GM23338 (cell line): ENCODE measurements at regions not wholly inside any gene's neighbourhood (a gene's known extent, or its start where the extent isn't known, plus 50 kb on each side); places are given as distances from the start of the nearest gene placed in this dataset.
A peak's percentile ranks its signal among the peaks of the same experiment; 100 is the strongest.

Source experiments
- ATAC-seq: fragments of 200-7000 bp; cut with Tn5 transposase; 3 replicates; pipeline ENCODE4 v1.9.1; 2020
- DNase-seq: peaks from one replicate; pipeline ENCODE4 v3.0.0-alpha.2; 2015; ENCODE audit warnings: low spot score
- H2AFZ ChIP-seq: fragments of 200-600 bp; sonication (generic); 2 replicates; pipeline ENCODE4 v1.8.0; 2016; ENCODE audit warnings: antibody characterized with exemption, mild to moderate bottlenecking, moderate library complexity
- H3F3A ChIP-seq: fragments of 200-600 bp; sonication (generic); replicated peaks from 2 replicates; pipeline ENCODE4 v1.8.0; 2017; ENCODE audit warnings: antibody characterized with exemption, mixed run types, low read depth
- H3K27ac ChIP-seq: fragments of 200-600 bp; sonication (generic); 2 replicates; pipeline ENCODE4 v1.6.1; 2016; ENCODE audit warnings: low read depth
- H3K27me3 ChIP-seq: fragments of 200-600 bp; sonication (generic); 2 replicates; pipeline ENCODE4 v1.8.0; 2016; ENCODE audit warnings: mild to moderate bottlenecking, mixed run types, moderate library complexity; ENCODE audit not compliant: insufficient read depth
- H3K36me3 ChIP-seq: fragments of 200-600 bp; sonication (generic); 2 replicates; pipeline ENCODE4 v1.8.0; 2016; ENCODE audit warnings: mild to moderate bottlenecking; ENCODE audit not compliant: insufficient read depth
- H3K4me1 ChIP-seq: fragments of 200-600 bp; sonication (generic); 2 replicates; pipeline ENCODE4 v1.8.0; 2016; ENCODE audit warnings: mild to moderate bottlenecking, moderate library complexity; ENCODE audit not compliant: insufficient read depth
- H3K4me2 ChIP-seq: fragments of 200-600 bp; sonication (generic); 2 replicates; pipeline ENCODE4 v1.7.1; 2017; ENCODE audit warnings: mixed run types
- H3K4me3 ChIP-seq: fragments of 200-600 bp; sonication (generic); 2 replicates; pipeline ENCODE4 v1.6.1; 2016; ENCODE audit warnings: mixed run types
- H3K79me2 ChIP-seq: fragments of 200-600 bp; sonication (generic); replicated peaks from 2 replicates; pipeline ENCODE4 v1.8.0; 2017; ENCODE audit warnings: mild to moderate bottlenecking; ENCODE audit not compliant: insufficient read depth
- H3K9me2 ChIP-seq: fragments of 200-600 bp; sonication (generic); 2 replicates; pipeline ENCODE4 v1.8.0; 2017; ENCODE audit not compliant: insufficient read depth
- H4K20me1 ChIP-seq: fragments of 200-600 bp; sonication (generic); replicated peaks from 2 replicates; pipeline ENCODE4 v1.8.0; 2017; ENCODE audit warnings: mild to moderate bottlenecking; ENCODE audit not compliant: insufficient read depth
- H3K27ac Mint-ChIP-seq: 2 replicates; pipeline ENCODE4 v1.8.0; 2020; ENCODE audit warnings: inconsistent platforms, mild to moderate bottlenecking, moderate library complexity, mixed read lengths
- H3K27me3 Mint-ChIP-seq: 3 replicates; pipeline ENCODE4 v1.8.0; 2022; ENCODE audit warnings: low read depth, mild to moderate bottlenecking, moderate library complexity, mixed read lengths, inconsistent platforms; ENCODE audit not compliant: insufficient read depth, poor library complexity
- H3K36me3 Mint-ChIP-seq: 3 replicates; pipeline ENCODE4 v1.8.0; 2021; ENCODE audit warnings: low read depth, mild to moderate bottlenecking, inconsistent platforms, moderate library complexity, mixed read lengths
- H3K4me1 Mint-ChIP-seq: 3 replicates; pipeline ENCODE4 v1.8.0; 2020; ENCODE audit warnings: mild to moderate bottlenecking, inconsistent platforms, mixed read lengths
- H3K4me3 Mint-ChIP-seq: 3 replicates; pipeline ENCODE4 v1.8.0; 2021; ENCODE audit warnings: moderate library complexity, mild to moderate bottlenecking, inconsistent platforms, mixed read lengths
- H3K9me3 Mint-ChIP-seq: 3 replicates; pipeline ENCODE4 v1.8.0; 2020; ENCODE audit warnings: moderate library complexity, mild to moderate bottlenecking, inconsistent platforms, mixed read lengths
- POLR2AphosphoS5 ChIP-seq: IDR thresholded peaks from 2 replicates; pipeline ENCODE4 v1.6.1; 2016; ENCODE audit warnings: antibody characterized with exemption, low read depth
- ZNF114 ChIP-seq: fragments of 250-450 bp; sonication (Bioruptor Pico); IDR thresholded peaks from 2 replicates; pipeline ENCODE4 v1.5.0; 2020; ENCODE audit warnings: mild to moderate bottlenecking, moderate library complexity
- ZNF331 ChIP-seq: fragments of 250-450 bp; sonication (Bioruptor Pico); IDR thresholded peaks from 2 replicates; pipeline ENCODE4 v1.5.0; 2020; ENCODE audit warnings: low read depth, mild to moderate bottlenecking, moderate library complexity
- TF ChIP-seq, protein P1 (sequence below): fragments of 250-450 bp; sonication (Bioruptor Pico); IDR thresholded peaks from 2 replicates; pipeline ENCODE4 v1.5.0; 2020; ENCODE audit warnings: mild to moderate bottlenecking, moderate library complexity
- TF ChIP-seq, protein P2 (sequence below), 2 experiments: fragments of 200-600 bp in 1 of 2; sonication (generic) in 1 of 2; conservative IDR thresholded peaks; 2 replicates each; pipeline versions ENCODE4 v1.5.1 to v1.6.1; 2016 to 2017; ENCODE audit warnings: antibody characterized with exemption in 2 of 2, low read depth in 2 of 2, mild to moderate bottlenecking in 2 of 2, moderate library complexity in 1 of 2

DNA sequence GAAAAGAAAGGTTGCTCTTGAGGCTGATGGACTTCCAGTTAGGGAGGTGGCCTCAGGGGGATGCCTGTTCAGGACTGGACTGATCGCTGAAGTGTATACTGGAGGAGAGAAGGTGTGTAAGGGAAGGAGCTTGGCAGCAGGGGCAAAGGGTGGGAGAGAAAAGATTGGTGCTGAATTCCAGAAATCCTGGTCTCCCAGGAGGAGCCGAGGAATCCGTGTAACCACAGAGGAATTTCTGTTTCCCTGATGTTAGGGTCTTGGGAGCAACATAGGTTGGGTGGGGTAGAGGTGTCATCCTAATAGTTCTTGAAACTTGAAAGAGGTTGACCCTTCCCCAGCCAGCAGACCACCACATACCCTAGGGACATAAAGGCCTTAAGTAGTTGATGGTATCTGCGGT is 88.9 kb upstream of the PTPN3 start (continued):
- TF ChIP-seq, protein P1, sequence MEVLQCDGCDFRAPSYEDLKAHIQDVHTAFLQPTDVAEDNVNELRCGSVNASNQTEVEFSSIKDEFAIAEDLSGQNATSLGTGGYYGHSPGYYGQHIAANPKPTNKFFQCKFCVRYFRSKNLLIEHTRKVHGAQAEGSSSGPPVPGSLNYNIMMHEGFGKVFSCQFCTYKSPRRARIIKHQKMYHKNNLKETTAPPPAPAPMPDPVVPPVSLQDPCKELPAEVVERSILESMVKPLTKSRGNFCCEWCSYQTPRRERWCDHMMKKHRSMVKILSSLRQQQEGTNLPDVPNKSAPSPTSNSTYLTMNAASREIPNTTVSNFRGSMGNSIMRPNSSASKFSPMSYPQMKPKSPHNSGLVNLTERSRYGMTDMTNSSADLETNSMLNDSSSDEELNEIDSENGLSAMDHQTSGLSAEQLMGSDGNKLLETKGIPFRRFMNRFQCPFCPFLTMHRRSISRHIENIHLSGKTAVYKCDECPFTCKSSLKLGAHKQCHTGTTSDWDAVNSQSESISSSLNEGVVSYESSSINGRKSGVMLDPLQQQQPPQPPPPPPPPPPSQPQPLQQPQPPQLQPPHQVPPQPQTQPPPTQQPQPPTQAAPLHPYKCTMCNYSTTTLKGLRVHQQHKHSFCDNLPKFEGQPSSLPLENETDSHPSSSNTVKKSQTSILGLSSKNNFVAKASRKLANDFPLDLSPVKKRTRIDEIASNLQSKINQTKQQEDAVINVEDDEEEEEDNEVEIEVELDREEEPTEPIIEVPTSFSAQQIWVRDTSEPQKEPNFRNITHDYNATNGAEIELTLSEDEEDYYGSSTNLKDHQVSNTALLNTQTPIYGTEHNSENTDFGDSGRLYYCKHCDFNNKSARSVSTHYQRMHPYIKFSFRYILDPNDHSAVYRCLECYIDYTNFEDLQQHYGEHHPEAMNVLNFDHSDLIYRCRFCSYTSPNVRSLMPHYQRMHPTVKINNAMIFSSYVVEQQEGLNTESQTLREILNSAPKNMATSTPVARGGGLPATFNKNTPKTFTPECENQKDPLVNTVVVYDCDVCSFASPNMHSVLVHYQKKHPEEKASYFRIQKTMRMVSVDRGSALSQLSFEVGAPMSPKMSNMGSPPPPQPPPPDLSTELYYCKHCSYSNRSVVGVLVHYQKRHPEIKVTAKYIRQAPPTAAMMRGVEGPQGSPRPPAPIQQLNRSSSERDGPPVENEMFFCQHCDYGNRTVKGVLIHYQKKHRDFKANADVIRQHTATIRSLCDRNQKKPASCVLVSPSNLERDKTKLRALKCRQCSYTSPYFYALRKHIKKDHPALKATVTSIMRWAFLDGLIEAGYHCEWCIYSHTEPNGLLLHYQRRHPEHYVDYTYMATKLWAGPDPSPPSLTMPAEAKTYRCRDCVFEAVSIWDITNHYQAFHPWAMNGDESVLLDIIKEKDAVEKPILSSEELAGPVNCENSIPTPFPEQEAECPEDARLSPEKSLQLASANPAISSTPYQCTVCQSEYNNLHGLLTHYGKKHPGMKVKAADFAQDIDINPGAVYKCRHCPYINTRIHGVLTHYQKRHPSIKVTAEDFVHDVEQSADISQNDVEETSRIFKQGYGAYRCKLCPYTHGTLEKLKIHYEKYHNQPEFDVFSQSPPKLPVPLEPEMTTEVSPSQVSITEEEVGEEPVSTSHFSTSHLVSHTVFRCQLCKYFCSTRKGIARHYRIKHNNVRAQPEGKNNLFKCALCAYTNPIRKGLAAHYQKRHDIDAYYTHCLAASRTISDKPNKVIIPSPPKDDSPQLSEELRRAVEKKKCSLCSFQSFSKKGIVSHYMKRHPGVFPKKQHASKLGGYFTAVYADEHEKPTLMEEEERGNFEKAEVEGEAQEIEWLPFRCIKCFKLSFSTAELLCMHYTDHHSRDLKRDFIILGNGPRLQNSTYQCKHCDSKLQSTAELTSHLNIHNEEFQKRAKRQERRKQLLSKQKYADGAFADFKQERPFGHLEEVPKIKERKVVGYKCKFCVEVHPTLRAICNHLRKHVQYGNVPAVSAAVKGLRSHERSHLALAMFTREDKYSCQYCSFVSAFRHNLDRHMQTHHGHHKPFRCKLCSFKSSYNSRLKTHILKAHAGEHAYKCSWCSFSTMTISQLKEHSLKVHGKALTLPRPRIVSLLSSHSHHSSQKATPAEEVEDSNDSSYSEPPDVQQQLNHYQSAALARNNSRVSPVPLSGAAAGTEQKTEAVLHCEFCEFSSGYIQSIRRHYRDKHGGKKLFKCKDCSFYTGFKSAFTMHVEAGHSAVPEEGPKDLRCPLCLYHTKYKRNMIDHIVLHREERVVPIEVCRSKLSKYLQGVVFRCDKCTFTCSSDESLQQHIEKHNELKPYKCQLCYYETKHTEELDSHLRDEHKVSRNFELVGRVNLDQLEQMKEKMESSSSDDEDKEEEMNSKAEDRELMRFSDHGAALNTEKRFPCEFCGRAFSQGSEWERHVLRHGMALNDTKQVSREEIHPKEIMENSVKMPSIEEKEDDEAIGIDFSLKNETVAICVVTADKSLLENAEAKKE (CRISPR knock-in tag), result no peak
- TF ChIP-seq, protein P2, sequence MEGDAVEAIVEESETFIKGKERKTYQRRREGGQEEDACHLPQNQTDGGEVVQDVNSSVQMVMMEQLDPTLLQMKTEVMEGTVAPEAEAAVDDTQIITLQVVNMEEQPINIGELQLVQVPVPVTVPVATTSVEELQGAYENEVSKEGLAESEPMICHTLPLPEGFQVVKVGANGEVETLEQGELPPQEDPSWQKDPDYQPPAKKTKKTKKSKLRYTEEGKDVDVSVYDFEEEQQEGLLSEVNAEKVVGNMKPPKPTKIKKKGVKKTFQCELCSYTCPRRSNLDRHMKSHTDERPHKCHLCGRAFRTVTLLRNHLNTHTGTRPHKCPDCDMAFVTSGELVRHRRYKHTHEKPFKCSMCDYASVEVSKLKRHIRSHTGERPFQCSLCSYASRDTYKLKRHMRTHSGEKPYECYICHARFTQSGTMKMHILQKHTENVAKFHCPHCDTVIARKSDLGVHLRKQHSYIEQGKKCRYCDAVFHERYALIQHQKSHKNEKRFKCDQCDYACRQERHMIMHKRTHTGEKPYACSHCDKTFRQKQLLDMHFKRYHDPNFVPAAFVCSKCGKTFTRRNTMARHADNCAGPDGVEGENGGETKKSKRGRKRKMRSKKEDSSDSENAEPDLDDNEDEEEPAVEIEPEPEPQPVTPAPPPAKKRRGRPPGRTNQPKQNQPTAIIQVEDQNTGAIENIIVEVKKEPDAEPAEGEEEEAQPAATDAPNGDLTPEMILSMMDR (conservative IDR thresholded peaks at IDR 0.05; ENCODE audit: low read depth in 2 of 2), result no peak

DNA sequence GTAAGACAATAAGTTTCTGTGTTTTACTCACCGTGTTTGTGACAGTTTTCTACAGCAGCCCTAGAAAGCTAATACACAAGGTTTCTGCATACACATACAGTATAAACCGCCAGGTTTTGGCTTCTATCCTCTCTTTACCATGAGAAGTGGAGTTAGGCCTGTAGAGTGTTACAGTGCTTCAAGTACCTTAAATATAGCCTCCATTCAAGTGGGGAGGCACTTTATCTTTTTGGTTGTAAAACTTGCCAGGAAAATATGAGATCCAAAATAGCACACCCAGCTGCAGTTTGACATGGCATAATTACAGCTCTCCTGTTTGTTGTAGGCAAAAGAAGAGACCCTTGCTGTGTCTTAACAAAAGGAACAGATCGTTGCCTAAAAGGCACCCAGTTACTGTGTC is 90.3 kb upstream of the PTPN3 start:
- Histone ChIP-seq H3K4me3 (no peak overlapping the region), H3K4me2 (no peak overlapping the region), H3F3A (no peaks in the 10 kb centered on the region), H2AFZ (0 out of 2 replicates have a peak overlapping the region, but pooled peaks have one; percentile 66), H3K4me1 (no peaks in the 10 kb centered on the region), H3K79me2 (no peaks in the 10 kb centered on the region), H3K27me3 (no peaks in the 10 kb centered on the region), H3K36me3 (no peaks in the 10 kb centered on the region), H4K20me1 (no peaks in the 10 kb centered on the region), H3K9me2 (no peaks in the 10 kb centered on the region), H3K27ac (no peak overlapping the region)
- H3K27ac Mint-ChIP-seq, result no peak overlapping the region
- no peaks in the 10 kb centered on the region for H3K4me1 Mint-ChIP-seq
- ATAC-seq (no peak), DNase-seq (no peak)
- 0 out of 3 replicates have a peak, but pooled peaks cover 9% of the 10 kb centered on the region for H3K9me3 Mint-ChIP-seq
- H3K36me3 Mint-ChIP-seq, result no peaks in the 10 kb centered on the region; the same call in 2 of the 3 replicates
- H3K27me3 Mint-ChIP-seq, result peaks cover 6% of the 10 kb centered on the region
- H3K4me3 Mint-ChIP-seq, result no peak overlapping the region
- no peak for TF ChIP-seq ZNF114
- TF ChIP-seq, protein P1 (CRISPR knock-in tag), result no peak
- TF ChIP-seq POLR2AphosphoS5, result no peak
- TF ChIP-seq ZNF331 (CRISPR knock-in tag), result no peak
- TF ChIP-seq, protein P2 (conservative IDR thresholded peaks at IDR 0.05; ENCODE audit: low read depth in 2 of 2), result no peak
